ENCODE measurements at regions not wholly inside any gene's neighbourhood (a gene's known extent, or its start where the extent isn't known, plus 50 kb on each side); places are given as distances from the start of the nearest gene placed in this dataset.

- no peak overlapping the region for H2AFZ ChIP-seq
- H3K27ac ChIP-seq: no peak overlapping the region
- no peak overlapping the region for H3K4me3 ChIP-seq (ENCODE audit: low read depth, low read length)
- H3K79me2 ChIP-seq: no peaks in the 10 kb centered on the region
- H3K27me3 ChIP-seq (ENCODE audit: control insufficient read depth, insufficient read depth, low read length): no peaks in the 10 kb centered on the region
- TF ChIP-seq, protein P1, sequence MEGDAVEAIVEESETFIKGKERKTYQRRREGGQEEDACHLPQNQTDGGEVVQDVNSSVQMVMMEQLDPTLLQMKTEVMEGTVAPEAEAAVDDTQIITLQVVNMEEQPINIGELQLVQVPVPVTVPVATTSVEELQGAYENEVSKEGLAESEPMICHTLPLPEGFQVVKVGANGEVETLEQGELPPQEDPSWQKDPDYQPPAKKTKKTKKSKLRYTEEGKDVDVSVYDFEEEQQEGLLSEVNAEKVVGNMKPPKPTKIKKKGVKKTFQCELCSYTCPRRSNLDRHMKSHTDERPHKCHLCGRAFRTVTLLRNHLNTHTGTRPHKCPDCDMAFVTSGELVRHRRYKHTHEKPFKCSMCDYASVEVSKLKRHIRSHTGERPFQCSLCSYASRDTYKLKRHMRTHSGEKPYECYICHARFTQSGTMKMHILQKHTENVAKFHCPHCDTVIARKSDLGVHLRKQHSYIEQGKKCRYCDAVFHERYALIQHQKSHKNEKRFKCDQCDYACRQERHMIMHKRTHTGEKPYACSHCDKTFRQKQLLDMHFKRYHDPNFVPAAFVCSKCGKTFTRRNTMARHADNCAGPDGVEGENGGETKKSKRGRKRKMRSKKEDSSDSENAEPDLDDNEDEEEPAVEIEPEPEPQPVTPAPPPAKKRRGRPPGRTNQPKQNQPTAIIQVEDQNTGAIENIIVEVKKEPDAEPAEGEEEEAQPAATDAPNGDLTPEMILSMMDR (IDR thresholded peaks at IDR 0.05): no peak
- no peaks in the 10 kb centered on the region for H3K9me3 ChIP-seq (ENCODE audit: control insufficient read depth, low read length)
- H3K4me1 ChIP-seq: no peaks in the 10 kb centered on the region
- H3K36me3 ChIP-seq (ENCODE audit: control insufficient read depth, insufficient read depth, low read length): no peaks in the 10 kb centered on the region
- H3K4me2 ChIP-seq (ENCODE audit: low read length): no peak overlapping the region
- no peak overlapping the region for H3K9ac ChIP-seq
These were observed 1303.8 kb upstream of the NRXN1 start for GRCh38 chr2:52335727-52336126.

DNA sequence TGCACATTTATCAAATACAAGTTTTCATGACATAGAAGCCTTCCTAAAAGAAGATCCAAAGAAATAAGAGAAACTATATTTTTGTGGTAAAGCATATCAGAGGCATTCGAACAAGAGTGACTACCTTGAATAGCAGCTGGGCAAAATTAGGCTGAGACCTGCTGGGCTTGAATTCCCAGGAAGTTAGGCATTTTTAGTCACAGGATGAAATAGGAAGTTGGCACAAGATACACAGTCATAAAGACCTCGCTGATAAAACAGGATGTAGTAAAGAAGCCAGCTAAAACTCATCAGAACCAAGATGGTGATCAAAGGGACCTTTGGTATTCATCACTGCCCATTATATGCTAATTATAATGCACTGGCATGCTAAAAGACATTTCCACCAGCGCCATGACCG lies 1302.3 kb upstream of the NRXN1 start:
- no peaks in the 10 kb centered on the region for H3K4me1 ChIP-seq
- no peaks in the 10 kb centered on the region for H3K36me3 ChIP-seq (ENCODE audit: control insufficient read depth, insufficient read depth, low read length)
- H2AFZ ChIP-seq: no peak overlapping the region
- no peak overlapping the region for H3K4me2 ChIP-seq (ENCODE audit: low read length)
- H3K9ac ChIP-seq: no peak overlapping the region
- TF ChIP-seq, protein P1 (IDR thresholded peaks at IDR 0.05): no peak
- H3K79me2 ChIP-seq: no peaks in the 10 kb centered on the region
- H3K4me3 ChIP-seq (ENCODE audit: low read depth, low read length): no peak overlapping the region
- H3K27me3 ChIP-seq (ENCODE audit: control insufficient read depth, insufficient read depth, low read length): no peaks in the 10 kb centered on the region
- no peak overlapping the region for H3K27ac ChIP-seq
- H3K9me3 ChIP-seq (ENCODE audit: control insufficient read depth, low read length): no peaks in the 10 kb centered on the region

DNA sequence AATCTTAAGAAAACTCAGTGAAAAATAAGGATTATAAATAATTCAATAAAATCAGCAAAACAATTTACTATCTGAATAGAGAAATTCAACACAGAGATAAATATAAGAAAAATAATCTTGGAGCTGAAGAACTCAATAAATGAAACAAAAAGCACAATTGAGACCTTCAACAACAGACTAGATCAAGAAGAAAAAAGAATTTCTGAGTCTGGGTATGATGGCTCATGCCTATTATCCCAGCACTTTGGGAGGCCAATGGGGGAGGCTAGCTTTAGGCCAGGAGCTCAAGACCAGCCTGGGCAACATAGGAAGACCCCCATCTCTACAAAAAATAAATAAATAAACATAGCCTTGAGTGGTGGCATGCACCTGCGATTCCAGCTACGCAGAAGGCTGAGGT lies 1295.7 kb upstream of the NRXN1 start:
- no peaks in the 10 kb centered on the region for H3K4me1 ChIP-seq
- TF ChIP-seq, protein P1 (IDR thresholded peaks at IDR 0.05): no peak
- H3K27me3 ChIP-seq (ENCODE audit: control insufficient read depth, insufficient read depth, low read length): no peaks in the 10 kb centered on the region
- no peaks in the 10 kb centered on the region for H3K36me3 ChIP-seq (ENCODE audit: control insufficient read depth, insufficient read depth, low read length)
- no peaks in the 10 kb centered on the region for H3K9me3 ChIP-seq (ENCODE audit: control insufficient read depth, low read length)
- H2AFZ ChIP-seq: no peak overlapping the region
- H3K27ac ChIP-seq: no peak overlapping the region
- no peak overlapping the region for H3K4me3 ChIP-seq (ENCODE audit: low read depth, low read length)
- no peaks in the 10 kb centered on the region for H3K79me2 ChIP-seq
- no peak overlapping the region for H3K4me2 ChIP-seq (ENCODE audit: low read length)
- no peak overlapping the region for H3K9ac ChIP-seq

DNA sequence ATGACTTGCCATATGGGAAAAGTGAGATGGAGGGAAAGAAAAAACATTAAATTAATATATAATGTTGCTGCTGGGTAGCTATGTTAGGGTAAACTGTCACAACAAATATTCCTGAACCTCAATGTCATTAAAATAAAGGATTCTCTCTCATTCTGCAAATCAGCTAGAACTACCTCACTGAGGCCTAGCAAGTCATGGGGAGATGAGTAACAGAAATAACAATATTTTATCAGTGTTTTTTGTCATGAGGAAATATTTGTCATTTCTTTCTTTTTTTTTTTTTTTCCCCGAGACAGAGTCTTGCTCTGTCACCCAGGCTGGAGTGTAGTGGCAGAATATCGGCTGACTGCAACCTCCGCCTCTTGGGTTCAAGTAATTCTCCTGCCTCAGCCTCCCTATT lies 1282.3 kb upstream of the NRXN1 start:
- no peaks in the 10 kb centered on the region for H3K27me3 ChIP-seq (ENCODE audit: control insufficient read depth, insufficient read depth, low read length)
- H3K9me3 ChIP-seq (ENCODE audit: control insufficient read depth, low read length): no peaks in the 10 kb centered on the region
- H2AFZ ChIP-seq: no peak overlapping the region
- TF ChIP-seq, protein P1 (IDR thresholded peaks at IDR 0.05): no peak
- no peak overlapping the region for H3K4me2 ChIP-seq (ENCODE audit: low read length)
- H3K36me3 ChIP-seq (ENCODE audit: control insufficient read depth, insufficient read depth, low read length): no peaks in the 10 kb centered on the region
- no peak overlapping the region for H3K9ac ChIP-seq
- no peak overlapping the region for H3K4me3 ChIP-seq (ENCODE audit: low read depth, low read length)
- no peaks in the 10 kb centered on the region for H3K4me1 ChIP-seq
- H3K27ac ChIP-seq: no peak overlapping the region
- no peaks in the 10 kb centered on the region for H3K79me2 ChIP-seq

DNA sequence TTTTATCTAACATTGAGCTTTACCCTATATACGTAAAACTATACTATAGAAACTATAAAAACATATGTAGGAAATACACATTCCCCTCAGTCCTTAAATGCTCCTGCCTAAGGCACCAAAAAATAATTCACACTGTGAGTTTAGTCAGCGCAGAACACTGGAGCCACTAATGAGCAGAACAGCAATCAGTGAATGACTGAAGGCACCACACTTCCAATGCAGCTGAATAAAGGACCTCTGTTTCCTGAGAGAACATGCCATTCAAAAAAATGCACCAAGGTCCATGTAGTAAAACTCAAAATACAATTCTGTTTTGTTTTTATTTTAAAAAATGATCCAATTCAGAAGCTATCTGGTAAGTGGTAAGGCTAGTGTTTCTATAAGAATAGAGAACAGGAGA lies 1280.6 kb upstream of the NRXN1 start:
- Histone ChIP-seq H3K36me3 (ENCODE audit: control insufficient read depth, insufficient read depth, low read length) (no peaks in the 10 kb centered on the region), H3K9ac (no peak overlapping the region)
- TF ChIP-seq, protein P1 (IDR thresholded peaks at IDR 0.05): no peak

More for the DNA sequence above, 1280.6 kb upstream of the NRXN1 start:
- Histone ChIP-seq H3K4me3 (ENCODE audit: low read depth, low read length) (no peak overlapping the region), H3K4me1 (no peaks in the 10 kb centered on the region), H3K27me3 (ENCODE audit: control insufficient read depth, insufficient read depth, low read length) (no peaks in the 10 kb centered on the region), H3K79me2 (no peaks in the 10 kb centered on the region), H3K9me3 (ENCODE audit: control insufficient read depth, low read length) (no peaks in the 10 kb centered on the region), H2AFZ (no peak overlapping the region), H3K27ac (no peak overlapping the region), H3K4me2 (ENCODE audit: low read length) (no peak overlapping the region)

All from parathyroid adenoma (tissue), 2 donors.